Daoy (cell line): ENCODE measurements at regions not wholly inside any gene's neighbourhood (a gene's known extent, or its start where the extent isn't known, plus 50 kb on each side); places are given as distances from the start of the nearest gene placed in this dataset.
"Not testable (repeated sequence)": the region's sequence is repeated elsewhere in the genome, so short reads cannot be mapped to it uniquely, and the experiment has no call there.

ENCODE experiments used
- DNase-seq: peaks from one replicate; pipeline ENCODE4 v3.0.0-alpha.2; 2015; ENCODE audit warnings: low read depth

DNA sequence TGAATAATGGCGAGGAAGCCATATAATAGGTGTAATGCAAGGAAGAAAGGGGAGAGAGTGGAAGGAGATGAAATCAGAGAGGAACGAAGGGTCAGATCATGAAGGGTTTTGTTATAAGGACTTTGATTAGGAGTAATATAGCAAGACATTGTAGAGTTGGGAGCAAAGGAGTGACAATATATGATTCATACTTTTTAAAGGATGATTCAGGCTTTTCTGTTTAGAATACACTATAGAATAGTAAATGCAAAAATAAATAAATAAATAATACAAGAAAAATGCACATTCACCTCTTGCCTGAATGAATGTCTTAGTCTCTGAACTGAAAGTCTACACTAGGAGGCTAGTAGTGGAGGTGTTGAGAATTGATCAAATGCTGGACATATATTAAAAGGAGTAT is 1524.4 kb upstream of the AGA start:
- no peak for DNase-seq

DNA sequence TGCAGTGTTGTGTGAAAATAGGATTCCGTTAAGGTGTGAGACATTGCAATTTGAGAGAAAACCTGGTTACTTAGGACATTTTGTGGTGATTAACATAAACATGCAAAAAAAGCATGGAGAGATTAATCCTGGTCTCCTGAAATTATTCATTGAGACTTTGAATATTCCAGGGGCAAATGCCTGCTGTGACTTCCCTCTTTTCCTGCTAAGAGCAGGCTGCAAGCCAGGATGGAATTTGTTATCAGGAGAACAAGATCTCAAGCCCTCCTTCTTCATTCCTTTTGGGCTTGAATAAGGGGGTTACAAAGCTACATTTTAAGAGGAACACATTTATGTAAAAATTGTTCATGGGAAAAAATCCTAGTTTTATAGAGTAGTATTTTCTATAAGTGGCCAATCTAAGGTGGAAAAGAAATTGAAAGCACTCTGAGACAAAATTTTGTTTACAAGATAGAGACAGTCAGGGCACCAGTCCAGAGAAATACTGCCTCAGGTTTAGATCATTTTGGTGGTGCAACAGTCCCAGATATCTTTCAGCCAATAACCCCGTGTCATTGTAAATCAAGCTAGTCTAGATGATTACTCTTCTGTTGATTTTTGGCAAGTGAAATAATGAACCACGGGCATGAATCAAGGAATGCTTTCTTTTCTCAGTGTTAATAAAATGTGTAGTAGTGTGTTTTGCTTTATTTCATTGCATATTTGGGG is 1528.3 kb upstream of the AGA start:
- no peak for DNase-seq

- no peak for DNase-seq
Measured at GRCh38 chr4:178976861-178977260, 1534.6 kb upstream of the AGA start.

GRCh38 chr4:178993306-178993705 is 1551.1 kb upstream of the AGA start:
- DNase-seq, result no peak

DNA sequence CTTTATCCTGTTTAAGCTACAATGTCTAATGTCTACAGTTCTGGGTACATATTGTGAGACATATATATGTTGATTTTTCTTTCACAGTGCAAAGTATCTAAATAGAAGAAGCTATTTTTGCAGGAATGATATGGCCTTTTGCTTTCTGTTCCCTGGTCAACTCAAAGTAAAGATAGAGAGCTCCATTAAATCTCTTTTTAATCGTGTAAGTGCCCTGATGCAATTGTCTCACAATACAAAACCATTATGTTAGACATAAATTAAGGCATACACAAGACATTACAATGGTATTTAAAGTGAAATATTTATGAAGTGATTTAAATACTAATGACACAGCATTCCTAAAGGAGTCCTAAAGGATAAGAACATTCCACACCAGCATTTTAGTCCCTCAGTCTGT is 1559.7 kb upstream of the AGA start:
- no peak for DNase-seq

GRCh38 chr4:179007755-179008154 is 1565.5 kb upstream of the AGA start:
- no peak for DNase-seq

- no peak for DNase-seq
Measured at GRCh38 chr4:179017581-179017980, 1575.3 kb upstream of the AGA start.

DNA sequence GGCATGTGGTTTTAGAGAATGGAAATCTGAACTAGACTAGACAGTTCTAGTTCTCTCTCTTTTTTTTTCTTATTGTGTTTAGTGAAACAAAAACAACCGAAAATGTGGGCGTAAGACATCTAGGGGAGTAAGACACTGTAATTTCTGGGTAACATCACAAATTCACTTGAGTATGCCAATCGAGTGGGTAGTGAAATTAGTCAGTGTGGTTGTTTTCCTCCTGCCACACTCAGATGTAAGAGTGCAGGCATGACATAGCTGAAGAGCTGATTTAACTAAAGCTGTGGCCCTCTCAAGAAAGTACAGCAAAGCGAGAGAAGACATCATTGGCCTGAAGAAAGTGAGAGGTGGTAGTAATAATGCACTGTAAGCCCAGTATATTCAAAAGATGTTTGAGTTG is 1585.3 kb upstream of the AGA start:
- no peak for DNase-seq

GRCh38 chr4:179028321-179028720 is 1586.1 kb upstream of the AGA start:
- DNase-seq, result no peak

GRCh38 chr4:179029683-179030082 is 1587.4 kb upstream of the AGA start:
- no peak for DNase-seq

DNA sequence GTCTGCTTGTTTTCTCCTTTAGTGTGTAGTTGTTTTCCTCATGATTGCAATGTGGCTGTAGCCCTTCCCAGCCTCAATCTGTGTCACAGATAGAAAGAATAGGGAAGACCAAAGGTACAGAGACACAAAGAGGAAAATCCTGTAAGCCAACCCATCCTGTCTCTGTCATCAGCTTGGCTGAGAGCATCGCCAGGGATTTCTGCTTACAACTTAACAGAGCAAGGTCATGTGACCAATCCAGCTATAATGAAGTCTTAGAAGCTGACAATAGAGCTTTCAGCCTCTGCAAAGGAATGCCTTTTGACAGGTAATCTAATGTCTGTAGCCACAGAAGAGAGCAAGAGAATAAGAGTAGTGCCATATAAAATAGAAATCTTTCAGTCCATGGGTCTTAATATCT is 1598.0 kb upstream of the AGA start:
- DNase-seq, result no peak

DNA sequence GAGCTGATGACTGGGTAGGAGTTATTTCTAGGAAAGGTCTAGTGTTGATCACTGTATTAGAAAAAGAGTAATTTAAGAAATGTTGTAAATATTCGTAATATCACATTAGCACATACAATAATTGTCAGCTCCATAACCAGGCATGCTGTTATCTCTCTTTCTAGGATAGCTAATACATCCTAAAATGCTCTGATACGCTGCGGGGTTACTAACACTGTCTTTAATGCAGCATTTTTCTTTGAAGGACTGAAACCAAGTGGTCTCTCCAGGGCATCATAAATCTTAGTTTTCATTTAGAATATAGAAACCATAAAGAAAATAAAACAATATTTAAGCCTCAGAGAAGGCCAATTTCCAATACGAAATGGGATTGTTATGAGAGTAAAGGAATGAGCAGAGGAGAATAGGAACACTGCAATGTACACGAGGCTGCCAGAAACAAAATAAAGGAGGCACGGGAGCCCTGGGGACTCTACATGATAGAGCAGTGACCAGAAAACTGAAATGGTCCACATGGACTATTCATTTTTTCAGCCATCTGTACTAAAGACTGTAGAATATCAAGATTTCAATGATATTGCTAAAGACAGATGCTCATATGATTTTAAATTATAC is 1606.7 kb upstream of the AGA start:
- no peak for DNase-seq

DNA sequence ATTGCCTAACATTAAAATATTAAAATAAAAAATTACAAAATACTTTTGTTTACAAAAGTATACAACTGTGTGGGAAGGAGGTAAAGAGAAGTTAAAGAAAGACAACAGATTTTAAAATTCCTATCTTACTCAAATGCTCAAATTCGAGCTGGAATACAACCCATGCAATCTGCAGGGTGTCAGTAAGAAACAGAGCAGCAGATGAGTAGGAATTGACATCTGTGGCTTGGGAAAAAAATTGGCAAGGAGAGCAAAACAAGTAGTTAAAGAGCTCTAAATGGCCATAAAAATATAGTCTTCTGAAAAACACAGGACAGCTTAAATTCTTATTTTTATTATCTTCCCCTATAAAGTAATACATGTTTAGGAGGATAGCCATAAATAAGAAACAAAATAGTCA is 1609.0 kb upstream of the AGA start:
- no peak for DNase-seq

DNA sequence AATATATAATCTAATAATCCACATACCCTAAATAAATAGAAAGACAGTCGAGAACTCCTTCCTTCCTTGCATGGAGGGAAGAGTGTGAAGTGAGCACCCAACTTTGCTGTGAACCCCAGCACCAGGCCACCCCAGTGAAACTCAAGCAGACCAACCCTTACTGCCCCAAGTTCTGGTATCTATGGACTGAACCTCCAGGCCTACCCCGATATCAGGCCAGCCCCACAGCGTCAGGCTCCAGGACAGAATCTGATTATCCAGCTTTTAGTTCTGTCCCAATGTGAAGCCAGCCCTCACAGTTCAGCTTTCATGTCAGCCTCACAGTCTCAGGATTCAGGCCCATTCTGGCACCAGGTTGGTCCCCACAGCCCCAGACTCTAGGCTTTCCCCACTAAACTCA is 1617.2 kb upstream of the AGA start:
- no peak for DNase-seq

DNA sequence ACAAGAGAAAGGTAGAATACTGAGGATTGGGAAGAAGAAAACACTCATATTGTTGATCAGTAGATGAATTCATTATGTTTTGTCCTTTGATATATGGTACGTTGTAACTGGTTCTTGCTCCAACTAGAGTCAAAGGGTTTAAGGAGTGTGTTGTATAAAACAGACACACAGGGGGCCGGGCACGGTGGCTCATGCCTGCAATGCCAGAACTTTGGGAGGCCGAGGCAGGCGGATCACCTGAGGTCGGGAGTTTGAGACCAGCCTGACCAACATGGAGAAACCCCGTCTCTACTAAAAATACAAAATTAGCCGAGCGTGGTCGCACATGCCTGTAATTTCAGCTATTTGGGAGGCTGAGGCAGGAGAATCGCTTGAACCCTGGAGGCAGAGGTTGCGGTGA is 1624.0 kb upstream of the AGA start:
- DNase-seq, result not testable (repeated sequence)

- DNase-seq, result no peak
Measured at GRCh38 chr4:179071131-179071530, 1628.9 kb upstream of the AGA start.

DNA sequence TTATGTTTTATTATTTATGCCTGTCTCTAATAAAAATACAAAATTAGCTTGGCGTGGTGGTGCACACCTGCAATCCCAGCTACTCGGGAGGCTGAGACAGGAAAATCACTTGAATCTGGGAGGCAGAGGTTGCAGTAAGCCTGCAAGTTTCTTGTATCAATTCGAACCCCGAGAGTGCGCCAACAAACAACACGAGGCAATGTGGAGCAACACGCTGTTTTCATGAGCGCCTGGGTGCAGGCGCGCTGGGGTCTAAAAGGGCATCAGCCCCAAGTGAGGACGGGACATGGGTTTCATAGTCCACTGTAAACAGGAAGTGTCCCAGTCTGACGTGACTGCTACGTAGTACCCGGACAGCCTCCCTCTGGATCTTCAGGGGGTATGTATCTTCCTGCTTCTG is 1634.6 kb upstream of the AGA start:
- peak; percentile 4 for DNase-seq

- DNase-seq, result no peak
Measured at GRCh38 chr4:179095585-179096221, 1653.5 kb upstream of the AGA start.

GRCh38 chr4:179097741-179098140 is 1655.5 kb upstream of the AGA start:
- no peak for DNase-seq

DNA sequence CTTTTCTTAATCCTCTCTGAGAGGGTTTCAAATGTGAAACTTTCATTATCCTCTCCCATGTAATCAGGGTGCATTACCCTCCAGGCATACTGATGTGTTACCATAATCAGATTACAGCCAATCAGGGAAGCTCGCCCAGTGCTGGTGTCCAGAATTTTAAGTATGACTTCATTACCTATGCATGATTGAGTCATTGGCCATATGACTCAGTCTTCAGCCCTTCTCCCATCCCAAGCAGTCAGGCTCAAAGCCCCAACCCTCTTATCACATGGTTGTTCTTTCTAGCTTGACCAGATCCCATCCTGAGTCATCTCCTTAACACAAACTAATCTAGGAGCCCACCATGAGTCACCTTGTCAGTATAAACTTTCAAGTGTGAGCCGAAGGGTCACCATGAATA is 1668.1 kb upstream of the AGA start:
- DNase-seq, result peak; percentile 75

DNA sequence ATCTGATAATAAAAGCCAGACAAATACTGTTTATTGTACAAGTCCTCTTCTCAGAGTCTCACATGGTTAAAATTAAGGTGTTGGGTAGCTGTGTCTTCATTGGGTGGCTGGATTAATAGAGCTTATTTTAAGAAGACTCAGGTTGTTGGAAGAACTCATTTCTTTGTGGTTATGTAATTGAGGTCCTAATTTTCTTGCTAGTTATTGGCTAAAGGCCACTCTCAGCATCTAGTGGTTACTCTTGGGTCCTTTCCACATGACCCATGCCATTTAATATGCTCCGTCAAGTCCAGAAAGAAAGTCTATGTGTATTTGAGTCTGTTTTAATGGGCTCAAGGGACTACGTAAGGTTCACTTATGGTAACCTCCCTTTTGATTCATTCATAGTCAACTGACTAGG is 1668.6 kb upstream of the AGA start:
- no peak for DNase-seq

DNA sequence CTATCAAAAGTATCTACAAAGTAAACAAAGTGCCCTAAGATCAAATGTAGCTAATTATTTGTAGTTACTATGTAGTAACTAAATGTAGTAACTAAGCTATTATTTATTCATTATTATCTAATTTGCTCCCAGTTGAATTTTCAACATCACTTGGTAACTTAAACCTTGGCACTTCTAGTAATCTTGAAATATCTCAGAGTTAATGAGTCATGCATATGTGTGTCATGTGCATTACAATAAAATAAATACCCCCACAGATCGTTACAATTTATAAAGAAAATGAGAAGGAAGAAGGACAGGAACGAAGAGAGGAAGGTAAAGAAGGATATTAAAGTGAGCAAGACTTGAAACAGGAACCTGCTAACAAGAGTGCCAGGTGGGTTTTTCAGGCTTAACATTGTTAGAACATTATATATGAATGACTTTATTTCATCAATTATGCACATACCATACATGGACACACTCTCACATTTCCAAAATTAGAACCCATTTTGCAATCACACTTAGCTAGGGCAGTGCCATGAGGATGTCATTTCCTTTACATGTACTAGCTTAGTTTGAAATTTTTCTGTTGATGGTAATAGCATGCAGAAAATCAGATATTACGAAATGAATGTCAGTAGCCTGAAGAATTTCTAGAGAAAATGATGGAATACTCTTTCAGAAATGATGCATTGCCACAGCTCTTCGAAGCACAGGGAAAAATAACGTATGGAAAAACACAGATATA is 1670.4 kb upstream of the AGA start:
- DNase-seq, result no peak

DNA sequence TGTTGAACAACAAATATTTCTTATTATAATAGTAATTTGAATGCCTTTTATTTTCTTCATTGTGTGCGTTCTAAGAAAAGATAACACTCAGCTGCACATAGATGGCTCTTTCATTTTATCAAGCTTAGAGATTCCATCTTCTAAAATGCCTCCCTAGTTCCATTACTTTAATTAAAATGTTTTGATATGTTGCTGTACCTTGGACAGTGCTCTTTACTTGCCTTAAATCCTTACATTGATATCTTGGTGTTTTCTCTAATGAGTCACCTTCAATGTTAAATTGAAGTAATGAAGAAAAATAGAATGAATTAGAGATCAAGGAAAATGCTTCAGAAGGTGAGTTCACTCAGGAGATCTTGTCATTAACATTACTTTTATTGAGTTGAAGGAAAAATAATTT is 1672.4 kb upstream of the AGA start:
- no peak for DNase-seq
